Mammary epithelial cell (primary cell): ENCODE measurements at regions not wholly inside any gene's neighbourhood (a gene's known extent, or its start where the extent isn't known, plus 50 kb on each side); places are given as distances from the start of the nearest gene placed in this dataset.

Experiments used
- EZH2 ChIP-seq: IDR thresholded peaks from 2 replicates; pipeline ENCODE4 v1.6.1; 2012; ENCODE audit warnings: low read length, inconsistent platforms, borderline replicate concordance
- TF ChIP-seq, protein P1 (sequence below), 2 donors: IDR thresholded peaks in 1 of 2; conservative IDR thresholded peaks in 1 of 2; 2 replicates each; pipeline ENCODE4 v1.5.1; 2011 to 2012; ENCODE audit warnings: inconsistent platforms in 2 of 2, low read length in 2 of 2, mild to moderate bottlenecking in 2 of 2, control low read depth in 1 of 2, low read depth in 1 of 2; ENCODE audit not compliant: insufficient read depth in 1 of 2; ENCODE audit errors: extremely low read depth in 1 of 2

DNA sequence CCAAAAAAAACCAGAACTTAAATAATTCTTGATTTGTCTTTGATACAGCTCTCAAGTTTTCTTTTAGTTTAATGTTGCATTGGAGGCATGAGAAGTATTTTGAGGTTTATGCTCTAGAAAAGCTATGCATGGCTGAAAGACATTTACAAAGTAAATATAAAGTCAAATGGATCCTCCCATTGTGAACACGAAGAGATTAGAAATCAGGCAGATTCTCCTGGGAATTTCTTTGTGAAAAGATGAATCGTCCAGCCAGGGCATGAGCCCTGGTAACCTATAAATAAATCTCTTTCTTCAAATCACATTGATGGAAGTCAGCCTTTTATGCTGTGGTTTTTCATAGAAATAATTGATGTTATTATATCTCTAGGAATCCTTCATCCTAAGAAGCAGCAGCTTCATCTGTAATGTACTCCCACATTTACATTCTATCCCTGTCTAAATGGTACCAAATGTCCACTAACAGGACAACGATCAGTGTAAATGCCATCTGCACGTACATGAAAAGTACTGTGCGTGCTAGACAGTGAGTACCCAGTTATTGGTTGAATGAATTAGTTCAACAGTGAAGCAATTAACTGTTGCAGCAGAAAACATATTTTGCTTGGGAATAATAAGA lies 143.6 kb downstream of the ALDH8A1 start:
- TF ChIP-seq, protein P1, sequence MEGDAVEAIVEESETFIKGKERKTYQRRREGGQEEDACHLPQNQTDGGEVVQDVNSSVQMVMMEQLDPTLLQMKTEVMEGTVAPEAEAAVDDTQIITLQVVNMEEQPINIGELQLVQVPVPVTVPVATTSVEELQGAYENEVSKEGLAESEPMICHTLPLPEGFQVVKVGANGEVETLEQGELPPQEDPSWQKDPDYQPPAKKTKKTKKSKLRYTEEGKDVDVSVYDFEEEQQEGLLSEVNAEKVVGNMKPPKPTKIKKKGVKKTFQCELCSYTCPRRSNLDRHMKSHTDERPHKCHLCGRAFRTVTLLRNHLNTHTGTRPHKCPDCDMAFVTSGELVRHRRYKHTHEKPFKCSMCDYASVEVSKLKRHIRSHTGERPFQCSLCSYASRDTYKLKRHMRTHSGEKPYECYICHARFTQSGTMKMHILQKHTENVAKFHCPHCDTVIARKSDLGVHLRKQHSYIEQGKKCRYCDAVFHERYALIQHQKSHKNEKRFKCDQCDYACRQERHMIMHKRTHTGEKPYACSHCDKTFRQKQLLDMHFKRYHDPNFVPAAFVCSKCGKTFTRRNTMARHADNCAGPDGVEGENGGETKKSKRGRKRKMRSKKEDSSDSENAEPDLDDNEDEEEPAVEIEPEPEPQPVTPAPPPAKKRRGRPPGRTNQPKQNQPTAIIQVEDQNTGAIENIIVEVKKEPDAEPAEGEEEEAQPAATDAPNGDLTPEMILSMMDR (conservative IDR thresholded peaks at IDR 0.05 in 1 of 2, IDR thresholded peaks at IDR 0.05 in 1 of 2; ENCODE audit: extremely low read depth in 1 of 2, insufficient read depth in 1 of 2, low read depth in 1 of 2, low read length in 2 of 2) = no peak
- no peak for TF ChIP-seq EZH2
